Fibroblast of lung (primary cell): ENCODE measurements at regions not wholly inside any gene's neighbourhood (a gene's known extent, or its start where the extent isn't known, plus 50 kb on each side); places are given as distances from the start of the nearest gene placed in this dataset.

Source experiments
- DNase-seq, 2 donors: peaks; one replicate each; pipeline versions ENCODE4 v3.0.0 to v3.0.0-alpha.2; 2010; ENCODE audit warnings: low read depth in 2 of 2
- H2AFZ ChIP-seq: 2 replicates; pipeline ENCODE4 v1.5.1; 2012; ENCODE audit warnings: low read length, control low read depth, inconsistent platforms
- H3K27ac ChIP-seq: 2 replicates; pipeline ENCODE4 v1.5.1; 2011; ENCODE audit warnings: low read length, control low read depth; ENCODE audit not compliant: insufficient read depth
- H3K27me3 ChIP-seq: 2 replicates; pipeline ENCODE4 v1.5.1; 2011; ENCODE audit warnings: mild to moderate bottlenecking, low read length; ENCODE audit not compliant: control insufficient read depth, insufficient read depth
- H3K36me3 ChIP-seq: 2 replicates; pipeline ENCODE4 v1.5.1; 2011; ENCODE audit warnings: low read length; ENCODE audit not compliant: control insufficient read depth, insufficient read depth
- H3K4me1 ChIP-seq: 2 replicates; pipeline ENCODE4 v1.5.1; 2011; ENCODE audit warnings: low read length; ENCODE audit not compliant: control insufficient read depth, insufficient read depth; ENCODE audit errors: extremely low read depth
- H3K4me2 ChIP-seq: 2 replicates; pipeline ENCODE4 v1.5.1; 2011; ENCODE audit warnings: low read length, control low read depth; ENCODE audit not compliant: insufficient read depth; ENCODE audit errors: extremely low read depth
- H3K4me3 ChIP-seq, 4 experiments: fragments of 200-600 bp in 1 of 4; sonication (generic) in 1 of 4; replicated peaks in 1 of 4; 2 replicates each; pipeline ENCODE4 v1.5.1; 2011 to 2016; ENCODE audit warnings: low read length in 4 of 4, low read depth in 3 of 4, mild to moderate bottlenecking in 3 of 4, control low read depth in 2 of 4, inconsistent platforms in 1 of 4, mixed read lengths in 1 of 4; ENCODE audit not compliant: insufficient read depth in 1 of 4; ENCODE audit errors: control extremely low read depth in 1 of 4
- H3K79me2 ChIP-seq: 2 replicates; pipeline ENCODE4 v1.5.1; 2012; ENCODE audit warnings: mild to moderate bottlenecking, low read length, inconsistent platforms; ENCODE audit not compliant: control insufficient read depth, insufficient read depth
- H3K9ac ChIP-seq: 2 replicates; pipeline ENCODE4 v1.5.1; 2011; ENCODE audit warnings: mild to moderate bottlenecking, low read length, control low read depth; ENCODE audit not compliant: insufficient read depth
- H3K9me3 ChIP-seq: 2 replicates; pipeline ENCODE4 v1.5.1; 2012; ENCODE audit warnings: low read depth, low read length; ENCODE audit not compliant: control insufficient read depth, insufficient read depth
- H4K20me1 ChIP-seq: 2 replicates; pipeline ENCODE4 v1.5.1; 2011; ENCODE audit warnings: low read length; ENCODE audit not compliant: control insufficient read depth, insufficient read depth; ENCODE audit errors: extremely low read depth
- CTCF ChIP-seq, 2 donors: IDR thresholded peaks in 1 of 2; conservative IDR thresholded peaks in 1 of 2; 1 replicate in 1 of 2; 2 replicates in 1 of 2; pipeline ENCODE4 v1.5.1; 2011 to 2012; ENCODE audit warnings: low read length in 2 of 2, control low read depth in 1 of 2, inconsistent platforms in 1 of 2, low read depth in 1 of 2, mild to moderate bottlenecking in 1 of 2
- EZH2 ChIP-seq: IDR thresholded peaks from 2 replicates; pipeline ENCODE4 v1.5.1; 2012; ENCODE audit warnings: low read length, control low read depth, mild to moderate bottlenecking; ENCODE audit errors: missing control alignments

- Histone ChIP-seq H4K20me1 (no peaks in the 10 kb centered on the region), H3K27ac (no peak overlapping the region), H3K4me3 (no peak overlapping the region), H3K9me3 (no peaks in the 10 kb centered on the region), H3K79me2 (no peaks in the 10 kb centered on the region), H3K27me3 (no peaks in the 10 kb centered on the region), H3K9ac (no peak overlapping the region), H3K4me2 (no peak overlapping the region), H2AFZ (no peak overlapping the region), H3K4me1 (no peaks in the 10 kb centered on the region), H3K36me3 (no peaks in the 10 kb centered on the region)
- DNase-seq: no peak
- TF ChIP-seq CTCF (conservative IDR thresholded peaks at IDR 0.05 in 1 of 2, IDR thresholded peaks at IDR 0.05 in 1 of 2; ENCODE audit: low read depth in 1 of 2, low read length in 2 of 2): no peak
- no peak for TF ChIP-seq EZH2
Observed at GRCh38 chr1:81349194-81349965, 451.4 kb upstream of the ADGRL2 start.

DNA sequence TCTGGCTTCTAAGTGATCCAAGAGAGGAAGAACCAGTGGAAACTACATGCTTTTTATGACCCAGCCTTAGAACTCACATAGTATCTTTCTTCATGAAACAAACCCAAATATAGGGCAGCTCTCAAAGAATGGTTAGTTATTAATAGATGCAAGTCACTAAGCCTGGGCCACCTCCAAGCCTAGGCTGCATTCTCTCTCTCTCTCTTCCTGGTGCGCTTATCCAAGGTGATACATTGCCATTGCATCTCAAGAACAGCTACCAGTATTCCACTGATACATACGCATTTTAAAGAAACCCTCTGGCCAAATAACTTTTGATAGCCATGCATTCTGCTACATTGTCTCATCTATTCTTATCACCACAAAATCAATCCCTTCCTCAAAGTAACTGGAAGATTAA lies 455.6 kb upstream of the ADGRL2 start:
- H3K4me3 ChIP-seq: no peak overlapping the region
- H3K4me2 ChIP-seq: no peak overlapping the region
- H3K4me1 ChIP-seq: no peaks in the 10 kb centered on the region
- H3K27me3 ChIP-seq: no peaks in the 10 kb centered on the region
- no peak overlapping the region for H3K27ac ChIP-seq
- H4K20me1 ChIP-seq: no peaks in the 10 kb centered on the region
- DNase-seq: no peak
- no peak for TF ChIP-seq EZH2
- TF ChIP-seq CTCF (conservative IDR thresholded peaks at IDR 0.05 in 1 of 2, IDR thresholded peaks at IDR 0.05 in 1 of 2; ENCODE audit: low read depth in 1 of 2, low read length in 2 of 2): no peak
- H3K79me2 ChIP-seq: no peaks in the 10 kb centered on the region
- no peaks in the 10 kb centered on the region for H3K9me3 ChIP-seq
- no peak overlapping the region for H2AFZ ChIP-seq
- H3K9ac ChIP-seq: no peak overlapping the region
- H3K36me3 ChIP-seq: no peaks in the 10 kb centered on the region

DNA sequence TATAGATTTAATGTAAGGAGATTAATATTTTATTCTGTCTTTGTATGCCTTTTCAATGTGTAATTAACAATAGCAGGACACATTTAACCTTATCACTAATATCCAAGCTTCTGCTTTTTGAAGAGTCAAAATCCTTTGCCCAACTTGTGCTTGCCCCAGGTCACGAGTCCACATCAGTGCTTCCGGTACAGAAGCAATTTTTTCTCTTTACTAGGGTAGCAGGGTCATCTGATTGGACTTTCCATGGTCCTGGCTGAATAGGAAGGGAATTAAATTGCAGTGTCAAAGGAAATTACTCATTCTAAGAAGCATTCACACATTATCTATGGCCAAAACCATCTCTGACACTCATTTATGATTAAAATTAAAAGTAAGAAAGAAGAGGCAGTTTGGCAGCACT lies 460.5 kb upstream of the ADGRL2 start:
- no peak overlapping the region for H3K27ac ChIP-seq
- DNase-seq: no peak
- H3K4me1 ChIP-seq: no peaks in the 10 kb centered on the region
- H3K27me3 ChIP-seq: no peaks in the 10 kb centered on the region
- no peaks in the 10 kb centered on the region for H3K79me2 ChIP-seq
- no peak overlapping the region for H3K4me2 ChIP-seq
- no peak overlapping the region for H3K4me3 ChIP-seq
- H2AFZ ChIP-seq: no peak overlapping the region
- TF ChIP-seq CTCF (conservative IDR thresholded peaks at IDR 0.05 in 1 of 2, IDR thresholded peaks at IDR 0.05 in 1 of 2; ENCODE audit: low read depth in 1 of 2, low read length in 2 of 2) (no peak), EZH2 (no peak)
- H3K36me3 ChIP-seq: no peaks in the 10 kb centered on the region
- H4K20me1 ChIP-seq: no peaks in the 10 kb centered on the region
- no peak overlapping the region for H3K9ac ChIP-seq
- no peaks in the 10 kb centered on the region for H3K9me3 ChIP-seq
